Renal pelvis (tissue), 1 donor: ENCODE measurements at regions not wholly inside any gene's neighbourhood (a gene's known extent, or its start where the extent isn't known, plus 50 kb on each side); places are given as distances from the start of the nearest gene placed in this dataset.

Source experiments
- DNase-seq: peaks from one replicate; pipeline ENCODE4 v3.0.0-alpha.2; 2013

GRCh38 chr5:4995014-4995413 lies 145.1 kb upstream of the ADAMTS16 start:
- no peak for DNase-seq

GRCh38 chr5:5005353-5005752 lies 134.8 kb upstream of the ADAMTS16 start:
- DNase-seq: no peak

- no peak for DNase-seq
Observed at GRCh38 chr5:5006548-5006947, 133.6 kb upstream of the ADAMTS16 start.

GRCh38 chr5:5009240-5009639 lies 130.9 kb upstream of the ADAMTS16 start:
- no peak for DNase-seq

GRCh38 chr5:5011151-5011550 lies 129.0 kb upstream of the ADAMTS16 start:
- DNase-seq: no peak

GRCh38 chr5:5014586-5015235 lies 125.4 kb upstream of the ADAMTS16 start:
- DNase-seq: no peak

- DNase-seq: no peak
Observed at GRCh38 chr5:5017827-5018577, 122.1 kb upstream of the ADAMTS16 start.

GRCh38 chr5:5018578-5018970 lies 121.6 kb upstream of the ADAMTS16 start:
- DNase-seq: no peak

- DNase-seq: no peak
Observed at GRCh38 chr5:5021436-5021835, 118.7 kb upstream of the ADAMTS16 start.

- no peak for DNase-seq
Observed at GRCh38 chr5:5025098-5025773, 114.9 kb upstream of the ADAMTS16 start.

GRCh38 chr5:5025774-5026408 lies 114.2 kb upstream of the ADAMTS16 start:
- no peak for DNase-seq

GRCh38 chr5:5026409-5026785 lies 113.7 kb upstream of the ADAMTS16 start:
- DNase-seq: no peak

GRCh38 chr5:5031665-5032064 lies 108.5 kb upstream of the ADAMTS16 start:
- no peak for DNase-seq

- DNase-seq: no peak
Observed at GRCh38 chr5:5037674-5038073, 102.5 kb upstream of the ADAMTS16 start.

GRCh38 chr5:5039918-5040317 lies 100.2 kb upstream of the ADAMTS16 start:
- no peak for DNase-seq

GRCh38 chr5:5040712-5041111 lies 99.4 kb upstream of the ADAMTS16 start:
- no peak for DNase-seq

GRCh38 chr5:5042806-5043205 lies 97.3 kb upstream of the ADAMTS16 start:
- no peak for DNase-seq

- DNase-seq: no peak
Observed at GRCh38 chr5:5043346-5043745, 96.8 kb upstream of the ADAMTS16 start.

- DNase-seq: no peak
Observed at GRCh38 chr5:5044247-5044840, 95.8 kb upstream of the ADAMTS16 start.

- no peak for DNase-seq
Observed at GRCh38 chr5:5046680-5047502, 93.2 kb upstream of the ADAMTS16 start.

- DNase-seq: no peak
Observed at GRCh38 chr5:5050801-5051200, 89.3 kb upstream of the ADAMTS16 start.
